ENCODE measurements at regions not wholly inside any gene's neighbourhood (a gene's known extent, or its start where the extent isn't known, plus 50 kb on each side); places are given as distances from the start of the nearest gene placed in this dataset.

DNA sequence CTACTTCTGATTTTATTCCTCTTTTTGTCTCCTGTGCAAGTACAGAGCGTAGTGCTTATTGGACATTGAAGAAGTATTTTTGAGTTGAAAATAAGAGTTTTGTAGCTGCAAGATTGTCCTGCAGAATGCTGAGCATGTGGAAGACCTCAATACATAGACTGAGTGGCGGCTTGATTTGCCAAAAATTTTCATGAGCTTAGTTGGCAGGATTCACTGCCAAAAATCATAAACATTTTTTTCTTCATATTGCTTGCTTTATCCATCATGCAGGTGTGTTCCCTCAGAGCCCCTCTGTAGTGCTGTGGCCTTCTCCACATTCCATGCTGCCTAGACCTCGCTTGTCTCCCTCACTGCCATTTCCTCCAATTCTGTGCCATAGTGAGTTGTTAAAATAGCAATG, 100.1 kb downstream of the DUSP10 start:
- Histone ChIP-seq H3K27me3 (ENCODE audit: insufficient read depth) (no peaks in the 10 kb centered on the region), H2AFZ (ENCODE audit: low read depth) (no peak overlapping the region), H3K4me2 (no peak overlapping the region), H3K27ac (ENCODE audit: low read depth in 2 of 2, low read length in 1 of 2) (no peak overlapping the region), H3K36me3 (replicated peaks in 1 of 2; ENCODE audit: control insufficient read depth in 1 of 2, insufficient read depth in 2 of 2, low read length in 1 of 2) (no peaks in the 10 kb centered on the region), H3K4me3 (ENCODE audit: low read depth in 2 of 2, low read length in 1 of 2) (no peak overlapping the region), H3K9me3 (no peaks in the 10 kb centered on the region), H3F3A (replicated peaks; ENCODE audit: insufficient read depth) (no peaks in the 10 kb centered on the region), H3K79me2 (ENCODE audit: insufficient read depth) (no peaks in the 10 kb centered on the region), H3K9me2 (no peaks in the 10 kb centered on the region), H3K4me1 (ENCODE audit: control insufficient read depth in 1 of 2, insufficient read depth in 2 of 2, low read depth in 1 of 2, low read length in 1 of 2) (peaks cover 0 to 18% of the 10 kb centered on the region in 2 experiments; a peak in 2 of 4 replicates), H4K20me1 (ENCODE audit: insufficient read depth) (no peaks in the 10 kb centered on the region), H3K9ac (no peak overlapping the region)
- 84% methylated on average over 3 of the region's 3 CpGs for WGBS (ENCODE audit: low lambda C conversion rate)
- POLR2A ChIA-PET, result no interaction called here
- no peak for DNase-seq
- CTCF ChIA-PET, result no interaction called here
- no peak for TF ChIP-seq MEF2A (IDR thresholded peaks at IDR 0.05; ENCODE audit: borderline replicate concordance, low read depth)
- no peak for TF ChIP-seq RFX5 (IDR thresholded peaks at IDR 0.05; ENCODE audit: low read length)
- no peak for TF ChIP-seq IRF3 (IDR thresholded peaks at IDR 0.05; ENCODE audit: low read depth, low read length)
- TF ChIP-seq FOXJ3 (CRISPR knock-in tag; IDR thresholded peaks at IDR 0.05), result no peak
- no peak for TF ChIP-seq NRF1 (IDR thresholded peaks at IDR 0.05; ENCODE audit: low read depth, low read length)
- no peak for TF ChIP-seq JUND (IDR thresholded peaks at IDR 0.05)
- TF ChIP-seq YY1 (IDR thresholded peaks at IDR 0.05; ENCODE audit: low read depth), result no peak
- TF ChIP-seq USF1 (IDR thresholded peaks at IDR 0.05; ENCODE audit: borderline replicate concordance, low read depth), result no peak
- TF ChIP-seq FOXM1 (IDR thresholded peaks at IDR 0.05; ENCODE audit: low read depth), result no peak
- TF ChIP-seq ZBTB33 (IDR thresholded peaks at IDR 0.05; ENCODE audit: borderline replicate concordance, low read depth), result no peak
- TF ChIP-seq ELF1 (IDR thresholded peaks at IDR 0.05), result no peak
- no peak for TF ChIP-seq TCF12 (IDR thresholded peaks at IDR 0.05)
- no peak for TF ChIP-seq MXI1 (IDR thresholded peaks at IDR 0.05; ENCODE audit: low read depth, low read length)
- TF ChIP-seq RAD21 (IDR thresholded peaks at IDR 0.05; ENCODE audit: low read length), result no peak
- no peak for TF ChIP-seq NFIC (IDR thresholded peaks at IDR 0.05; ENCODE audit: borderline replicate concordance)

- peaks cover 0 to 14% of the 10 kb centered on the region in 2 experiments; a peak in 2 of 4 replicates for H3K4me1 ChIP-seq (ENCODE audit: control insufficient read depth in 1 of 2, insufficient read depth in 2 of 2, low read depth in 1 of 2, low read length in 1 of 2)
- 48% methylated on average over 1 of the region's 1 CpG for WGBS (ENCODE audit: low lambda C conversion rate)
- H3K4me2 ChIP-seq, result no peak overlapping the region
- H3K27me3 ChIP-seq (ENCODE audit: insufficient read depth), result no peaks in the 10 kb centered on the region
- no peaks in the 10 kb centered on the region for H3K9me3 ChIP-seq
- POLR2A ChIA-PET, result no interaction called here
- H3K27ac ChIP-seq (ENCODE audit: low read depth in 2 of 2, low read length in 1 of 2), result no peak overlapping the region
- no peak overlapping the region for H3K4me3 ChIP-seq (ENCODE audit: low read depth in 2 of 2, low read length in 1 of 2)
- CTCF ChIA-PET, result no interaction called here
- no peak for DNase-seq
- H3K79me2 ChIP-seq (ENCODE audit: insufficient read depth), result no peaks in the 10 kb centered on the region
- H3K36me3 ChIP-seq (replicated peaks in 1 of 2; ENCODE audit: control insufficient read depth in 1 of 2, insufficient read depth in 2 of 2, low read length in 1 of 2), result no peaks in the 10 kb centered on the region
- no peaks in the 10 kb centered on the region for H3K9me2 ChIP-seq
- H4K20me1 ChIP-seq (ENCODE audit: insufficient read depth), result no peaks in the 10 kb centered on the region
- no peak overlapping the region for H3K9ac ChIP-seq
- H3F3A ChIP-seq (replicated peaks; ENCODE audit: insufficient read depth), result no peaks in the 10 kb centered on the region
- no peak overlapping the region for H2AFZ ChIP-seq (ENCODE audit: low read depth)
- no peak for TF ChIP-seq EP300 (IDR thresholded peaks at IDR 0.05; ENCODE audit: borderline replicate concordance in 1 of 2, low read depth in 1 of 2, low read length in 1 of 2)
- no peak for TF ChIP-seq IRF3 (IDR thresholded peaks at IDR 0.05; ENCODE audit: low read depth, low read length)
- TF ChIP-seq, protein P1, sequence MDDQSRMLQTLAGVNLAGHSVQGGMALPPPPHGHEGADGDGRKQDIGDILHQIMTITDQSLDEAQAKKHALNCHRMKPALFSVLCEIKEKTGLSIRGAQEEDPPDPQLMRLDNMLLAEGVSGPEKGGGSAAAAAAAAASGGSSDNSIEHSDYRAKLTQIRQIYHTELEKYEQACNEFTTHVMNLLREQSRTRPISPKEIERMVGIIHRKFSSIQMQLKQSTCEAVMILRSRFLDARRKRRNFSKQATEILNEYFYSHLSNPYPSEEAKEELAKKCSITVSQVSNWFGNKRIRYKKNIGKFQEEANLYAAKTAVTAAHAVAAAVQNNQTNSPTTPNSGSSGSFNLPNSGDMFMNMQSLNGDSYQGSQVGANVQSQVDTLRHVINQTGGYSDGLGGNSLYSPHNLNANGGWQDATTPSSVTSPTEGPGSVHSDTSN (IDR thresholded peaks at IDR 0.05), result no peak
- TF ChIP-seq RXRA (IDR thresholded peaks at IDR 0.05; ENCODE audit: borderline replicate concordance, low read depth), result no peak
- TF ChIP-seq, protein P2, sequence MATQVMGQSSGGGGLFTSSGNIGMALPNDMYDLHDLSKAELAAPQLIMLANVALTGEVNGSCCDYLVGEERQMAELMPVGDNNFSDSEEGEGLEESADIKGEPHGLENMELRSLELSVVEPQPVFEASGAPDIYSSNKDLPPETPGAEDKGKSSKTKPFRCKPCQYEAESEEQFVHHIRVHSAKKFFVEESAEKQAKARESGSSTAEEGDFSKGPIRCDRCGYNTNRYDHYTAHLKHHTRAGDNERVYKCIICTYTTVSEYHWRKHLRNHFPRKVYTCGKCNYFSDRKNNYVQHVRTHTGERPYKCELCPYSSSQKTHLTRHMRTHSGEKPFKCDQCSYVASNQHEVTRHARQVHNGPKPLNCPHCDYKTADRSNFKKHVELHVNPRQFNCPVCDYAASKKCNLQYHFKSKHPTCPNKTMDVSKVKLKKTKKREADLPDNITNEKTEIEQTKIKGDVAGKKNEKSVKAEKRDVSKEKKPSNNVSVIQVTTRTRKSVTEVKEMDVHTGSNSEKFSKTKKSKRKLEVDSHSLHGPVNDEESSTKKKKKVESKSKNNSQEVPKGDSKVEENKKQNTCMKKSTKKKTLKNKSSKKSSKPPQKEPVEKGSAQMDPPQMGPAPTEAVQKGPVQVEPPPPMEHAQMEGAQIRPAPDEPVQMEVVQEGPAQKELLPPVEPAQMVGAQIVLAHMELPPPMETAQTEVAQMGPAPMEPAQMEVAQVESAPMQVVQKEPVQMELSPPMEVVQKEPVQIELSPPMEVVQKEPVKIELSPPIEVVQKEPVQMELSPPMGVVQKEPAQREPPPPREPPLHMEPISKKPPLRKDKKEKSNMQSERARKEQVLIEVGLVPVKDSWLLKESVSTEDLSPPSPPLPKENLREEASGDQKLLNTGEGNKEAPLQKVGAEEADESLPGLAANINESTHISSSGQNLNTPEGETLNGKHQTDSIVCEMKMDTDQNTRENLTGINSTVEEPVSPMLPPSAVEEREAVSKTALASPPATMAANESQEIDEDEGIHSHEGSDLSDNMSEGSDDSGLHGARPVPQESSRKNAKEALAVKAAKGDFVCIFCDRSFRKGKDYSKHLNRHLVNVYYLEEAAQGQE (IDR thresholded peaks at IDR 0.05; ENCODE audit: low read depth, low read length), result no peak
These were observed 98.3 kb downstream of the DUSP10 start for GRCh38 chr1:221643404-221644144.
